ENCODE measurements at regions not wholly inside any gene's neighbourhood (a gene's known extent, or its start where the extent isn't known, plus 50 kb on each side); places are given as distances from the start of the nearest gene placed in this dataset.
A peak's percentile ranks its signal among the peaks of the same experiment; 100 is the strongest.

DNA sequence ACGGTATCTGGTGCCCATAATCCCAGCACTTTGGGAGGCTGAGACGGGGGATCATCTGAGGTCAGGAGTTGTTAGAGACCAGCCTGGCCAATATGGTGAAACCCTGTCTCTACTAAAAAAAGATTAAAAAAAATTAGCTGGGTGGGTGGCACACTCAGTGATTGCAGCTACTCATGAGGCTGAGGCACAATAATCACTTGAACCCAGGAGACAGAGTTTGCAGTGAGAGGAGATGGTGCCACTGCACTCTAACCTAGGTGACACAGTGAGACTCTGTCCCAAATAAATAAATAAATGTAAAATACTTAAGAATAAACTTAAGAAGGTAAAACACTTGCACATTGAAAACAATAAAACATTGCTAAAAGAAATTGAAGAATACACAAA is 90.4 kb downstream of the ZNF280B start:
- Histone ChIP-seq H3K36me3 (no peaks in the 10 kb centered on the region), H3K4me1 (no peaks in the 10 kb centered on the region), H3K4me3 (no peak overlapping the region), H3K9me3 (no peaks in the 10 kb centered on the region), H3K27me3 (no peaks in the 10 kb centered on the region), H3K27ac (no peak overlapping the region)
- TF ChIP-seq POLR2A (IDR thresholded peaks at IDR 0.05) = no peak
- TF ChIP-seq, protein P1, sequence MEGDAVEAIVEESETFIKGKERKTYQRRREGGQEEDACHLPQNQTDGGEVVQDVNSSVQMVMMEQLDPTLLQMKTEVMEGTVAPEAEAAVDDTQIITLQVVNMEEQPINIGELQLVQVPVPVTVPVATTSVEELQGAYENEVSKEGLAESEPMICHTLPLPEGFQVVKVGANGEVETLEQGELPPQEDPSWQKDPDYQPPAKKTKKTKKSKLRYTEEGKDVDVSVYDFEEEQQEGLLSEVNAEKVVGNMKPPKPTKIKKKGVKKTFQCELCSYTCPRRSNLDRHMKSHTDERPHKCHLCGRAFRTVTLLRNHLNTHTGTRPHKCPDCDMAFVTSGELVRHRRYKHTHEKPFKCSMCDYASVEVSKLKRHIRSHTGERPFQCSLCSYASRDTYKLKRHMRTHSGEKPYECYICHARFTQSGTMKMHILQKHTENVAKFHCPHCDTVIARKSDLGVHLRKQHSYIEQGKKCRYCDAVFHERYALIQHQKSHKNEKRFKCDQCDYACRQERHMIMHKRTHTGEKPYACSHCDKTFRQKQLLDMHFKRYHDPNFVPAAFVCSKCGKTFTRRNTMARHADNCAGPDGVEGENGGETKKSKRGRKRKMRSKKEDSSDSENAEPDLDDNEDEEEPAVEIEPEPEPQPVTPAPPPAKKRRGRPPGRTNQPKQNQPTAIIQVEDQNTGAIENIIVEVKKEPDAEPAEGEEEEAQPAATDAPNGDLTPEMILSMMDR (IDR thresholded peaks at IDR 0.05) = no peak
- intact Hi-C loops (cut with DNase I; ENCODE audit: low total_unique reads) = no loop called here
- DNase-seq = no peak

DNA sequence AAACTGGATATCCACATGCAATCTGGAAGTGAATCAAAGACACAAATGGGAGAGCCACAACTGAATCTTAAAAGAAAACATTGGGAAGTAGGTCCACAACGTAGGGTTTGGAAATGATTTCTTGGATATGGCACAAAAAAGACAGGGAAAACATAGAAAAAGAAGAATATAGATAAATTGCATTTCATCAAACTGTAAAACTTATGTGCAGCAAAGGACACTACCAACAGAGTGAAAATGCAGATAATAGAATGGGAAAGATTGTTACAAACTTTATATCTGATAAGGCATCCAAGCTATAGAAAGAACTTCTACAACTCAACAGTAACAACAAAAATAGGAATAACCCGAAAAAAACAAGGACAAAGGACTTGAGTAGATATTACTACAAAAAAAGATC is 89.6 kb downstream of the ZNF280B start:
- Histone ChIP-seq H3K27ac (no peak overlapping the region), H3K9me3 (no peaks in the 10 kb centered on the region), H3K36me3 (no peaks in the 10 kb centered on the region), H3K4me3 (no peak overlapping the region), H3K27me3 (no peaks in the 10 kb centered on the region), H3K4me1 (no peaks in the 10 kb centered on the region)
- intact Hi-C loops (cut with DNase I; ENCODE audit: low total_unique reads) = no loop called here
- no peak for DNase-seq
- TF ChIP-seq, protein P1 (IDR thresholded peaks at IDR 0.05) = no peak
- no peak for TF ChIP-seq POLR2A (IDR thresholded peaks at IDR 0.05)

DNA sequence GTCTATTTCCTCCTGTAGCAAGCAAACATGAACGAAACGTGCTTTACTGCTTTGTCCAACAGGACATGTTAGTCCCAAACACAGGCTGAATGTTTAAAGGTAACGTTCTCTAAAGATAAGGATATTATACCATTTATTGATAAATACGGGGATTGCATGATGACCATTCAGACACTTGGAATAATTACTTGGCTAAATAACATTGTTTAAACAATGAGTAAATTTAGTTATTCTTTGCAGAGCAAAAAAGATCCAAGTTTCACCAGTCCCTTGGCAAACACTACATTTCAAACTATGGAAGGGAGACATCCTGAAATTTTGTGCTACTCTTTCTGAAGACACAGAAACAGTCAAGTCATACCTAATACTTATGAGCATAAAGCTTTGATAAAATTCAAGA is 88.0 kb downstream of the ZNF280B start:
- no peak overlapping the region for H3K27ac ChIP-seq
- no peaks in the 10 kb centered on the region for H3K4me1 ChIP-seq
- TF ChIP-seq POLR2A (IDR thresholded peaks at IDR 0.05) = no peak
- TF ChIP-seq, protein P1 (IDR thresholded peaks at IDR 0.05) = no peak
- no peak overlapping the region for H3K4me3 ChIP-seq
- DNase-seq = no peak
- H3K36me3 ChIP-seq = no peaks in the 10 kb centered on the region
- no peaks in the 10 kb centered on the region for H3K9me3 ChIP-seq
- no peaks in the 10 kb centered on the region for H3K27me3 ChIP-seq
- intact Hi-C loops (cut with DNase I; ENCODE audit: low total_unique reads) = no loop called here

DNA sequence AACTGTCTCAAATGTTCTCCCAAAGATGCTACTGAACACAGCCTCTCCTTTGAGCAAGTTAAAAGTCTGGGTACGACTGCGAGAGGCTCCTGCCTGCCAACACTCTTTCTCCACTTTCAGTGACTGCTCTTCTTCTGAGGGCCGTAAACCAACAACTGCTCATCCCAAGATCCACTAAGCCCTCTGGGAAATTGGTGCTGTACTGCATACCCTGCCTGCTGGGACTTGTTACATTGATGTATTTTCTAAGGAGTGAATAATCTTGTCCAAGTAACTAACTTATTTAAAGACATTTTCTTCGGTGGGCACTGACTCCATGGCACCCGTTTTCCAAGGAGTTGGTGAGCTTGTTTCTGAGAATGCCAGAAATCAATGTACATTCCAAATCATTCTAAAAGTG is 87.2 kb downstream of the ZNF280B start:
- no peak overlapping the region for H3K27ac ChIP-seq

DNA sequence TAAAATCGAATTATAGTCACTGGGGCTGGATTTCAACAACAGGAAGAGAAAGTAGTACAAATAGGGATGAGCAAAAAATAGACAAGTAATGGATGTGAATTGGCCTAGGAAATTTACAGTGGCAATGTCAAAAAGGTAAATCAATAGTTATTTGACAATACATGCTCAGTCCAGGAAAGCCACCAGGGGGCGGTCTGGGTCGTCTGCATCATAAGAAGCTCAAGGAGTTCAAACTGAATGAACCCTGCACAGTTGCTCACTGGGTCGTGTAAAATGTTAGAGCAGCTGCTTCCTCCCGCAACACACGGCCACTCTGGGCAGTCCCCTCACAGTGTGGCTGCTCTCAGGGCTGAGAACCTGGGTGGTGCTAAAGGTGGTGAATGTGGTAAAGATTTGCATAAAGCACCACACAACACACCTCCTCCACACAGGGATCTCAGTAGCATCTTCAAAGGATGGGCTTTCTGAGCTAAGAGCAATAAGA is 85.9 kb downstream of the ZNF280B start:
- no peaks in the 10 kb centered on the region for H3K4me1 ChIP-seq
- no peak for DNase-seq
- no peak overlapping the region for H3K27ac ChIP-seq
- intact Hi-C loops (cut with DNase I; ENCODE audit: low total_unique reads) = no loop called here
- no peaks in the 10 kb centered on the region for H3K36me3 ChIP-seq
- no peaks in the 10 kb centered on the region for H3K9me3 ChIP-seq
- H3K4me3 ChIP-seq = no peak overlapping the region
- no peaks in the 10 kb centered on the region for H3K27me3 ChIP-seq
- TF ChIP-seq, protein P1 (IDR thresholded peaks at IDR 0.05) = peak in 3 of 4 experiments; percentile 9 to 20 (median 18)
- no peak for TF ChIP-seq POLR2A (IDR thresholded peaks at IDR 0.05)

More for the DNA sequence above, 87.2 kb downstream of the ZNF280B start:
- Histone ChIP-seq H3K36me3 (no peaks in the 10 kb centered on the region), H3K4me3 (no peak overlapping the region), H3K4me1 (no peaks in the 10 kb centered on the region), H3K9me3 (no peaks in the 10 kb centered on the region), H3K27me3 (no peaks in the 10 kb centered on the region)
- TF ChIP-seq, protein P1 (IDR thresholded peaks at IDR 0.05) = no peak
- TF ChIP-seq POLR2A (IDR thresholded peaks at IDR 0.05) = no peak
- intact Hi-C loops (cut with DNase I; ENCODE audit: low total_unique reads) = no loop called here
- DNase-seq = no peak

All from uterus (tissue), 3 donors.